NCI-H82 (cell line): ENCODE measurements at regions not wholly inside any gene's neighbourhood (a gene's known extent, or its start where the extent isn't known, plus 50 kb on each side); places are given as distances from the start of the nearest gene placed in this dataset.
"Not testable (repeated sequence)": the region's sequence is repeated elsewhere in the genome, so short reads cannot be mapped to it uniquely, and the experiment has no call there.

Source experiments
- DNase-seq: peaks from one replicate; lab custom pipeline; 2025; lab: John Stamatoyannopoulos, UW

DNA sequence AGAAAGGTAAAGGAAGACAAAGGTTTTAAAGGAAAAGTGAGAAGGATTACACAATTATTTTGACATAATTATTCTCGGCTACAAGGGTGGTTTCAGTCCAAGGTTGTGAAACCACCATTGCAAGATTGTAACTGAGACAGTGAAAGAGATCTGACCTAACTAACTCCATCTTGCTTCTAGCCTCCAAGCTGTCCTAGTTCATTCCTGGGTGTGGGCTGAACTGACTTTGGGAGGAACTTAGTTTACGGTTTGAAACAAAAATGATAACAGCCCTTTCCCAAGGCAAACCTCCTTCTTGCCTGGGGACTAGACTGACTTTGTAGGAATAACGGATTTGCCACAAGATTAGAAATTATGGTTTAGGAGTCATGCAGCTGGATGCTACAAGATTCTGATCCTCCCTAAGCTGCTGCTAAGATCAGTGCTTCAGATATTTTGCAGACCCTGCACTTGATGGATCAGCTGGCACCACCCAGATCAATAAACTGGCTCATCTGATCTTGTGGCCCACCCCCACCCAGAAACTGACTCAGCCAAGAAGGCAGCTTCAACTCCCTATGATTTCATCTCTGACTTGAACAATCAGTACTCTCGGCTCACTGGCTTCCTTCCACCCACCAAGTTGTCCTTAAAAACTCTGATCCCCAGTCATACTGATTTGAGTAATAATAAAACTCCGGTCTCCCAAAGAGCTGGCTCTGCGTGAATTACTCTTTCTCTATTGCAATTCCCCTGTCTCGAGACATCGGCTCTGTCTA is 57.7 kb upstream of the AADACL2 start:
- no peak for DNase-seq

DNA sequence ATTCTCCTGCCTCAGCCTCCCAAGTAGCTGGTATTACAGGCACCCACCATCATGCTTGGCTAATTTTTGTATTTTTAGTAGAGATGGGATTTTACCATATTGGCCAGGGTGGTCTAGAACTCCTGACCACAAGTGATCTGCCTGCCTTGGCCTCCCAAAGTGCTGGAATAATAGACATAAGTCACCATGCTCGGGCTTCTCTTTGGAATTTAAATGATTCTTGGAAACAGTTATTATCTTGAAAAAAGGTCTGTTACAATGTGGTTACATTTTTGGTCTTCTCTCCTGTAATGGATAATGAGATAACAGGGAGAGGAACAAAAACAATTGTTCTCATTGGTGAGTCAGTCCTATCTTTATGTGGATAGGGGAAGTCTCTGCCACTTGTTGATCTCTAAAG is 59.8 kb upstream of the AADACL2 start:
- no peak for DNase-seq

- DNase-seq: not testable (repeated sequence)
Measured at GRCh38 chr3:151667762-151668161, 66.0 kb upstream of the AADACL2 start.

- DNase-seq: no peak
Measured at GRCh38 chr3:151660885-151661284, 72.8 kb upstream of the AADACL2 start.

GRCh38 chr3:151644986-151645385 is 88.7 kb upstream of the AADACL2 start:
- no peak for DNase-seq

DNA sequence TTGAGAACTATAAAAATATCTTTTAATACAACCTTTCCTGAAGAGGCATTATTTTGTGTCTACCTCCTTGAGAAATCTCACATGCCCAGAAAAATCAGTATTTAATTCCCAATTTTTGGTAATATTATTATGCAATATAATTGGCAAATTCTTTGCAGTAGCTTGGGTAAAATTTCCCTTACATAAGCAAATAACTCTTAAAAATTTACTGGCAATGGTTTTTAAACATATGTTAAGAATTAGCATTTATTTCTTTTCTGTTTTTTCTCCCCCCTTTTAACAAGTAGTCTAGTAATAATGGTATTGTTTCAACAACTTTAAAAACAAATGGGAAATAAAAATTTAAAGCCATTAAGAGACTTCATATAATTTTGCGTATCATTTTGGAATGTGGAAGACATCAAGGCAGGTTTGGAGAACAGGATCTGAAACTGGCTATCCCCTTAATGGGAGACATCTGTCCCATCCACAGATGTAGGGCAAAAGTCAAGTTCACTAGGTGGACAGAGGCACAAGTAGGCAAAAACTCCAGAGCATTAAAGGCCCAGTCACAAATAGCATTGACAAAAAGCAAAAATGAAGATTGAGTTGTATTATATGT is 89.6 kb upstream of the AADACL2 start:
- no peak for DNase-seq

DNA sequence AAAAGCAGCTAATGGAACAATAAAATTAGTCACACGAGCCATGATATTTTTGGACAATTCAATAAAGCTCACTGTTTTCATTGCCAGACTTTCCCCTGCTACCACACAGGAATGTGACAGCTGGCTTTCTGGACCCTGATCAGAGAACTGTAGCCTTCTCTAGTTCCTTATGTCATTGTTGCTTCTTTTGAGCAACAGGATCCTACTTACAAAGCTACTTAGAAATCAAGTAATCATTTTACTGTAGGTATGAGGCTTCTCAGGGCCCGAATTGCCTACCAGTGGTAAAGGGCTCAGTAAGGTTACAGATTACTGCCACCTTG is 94.3 kb upstream of the AADACL2 start:
- DNase-seq: no peak

DNA sequence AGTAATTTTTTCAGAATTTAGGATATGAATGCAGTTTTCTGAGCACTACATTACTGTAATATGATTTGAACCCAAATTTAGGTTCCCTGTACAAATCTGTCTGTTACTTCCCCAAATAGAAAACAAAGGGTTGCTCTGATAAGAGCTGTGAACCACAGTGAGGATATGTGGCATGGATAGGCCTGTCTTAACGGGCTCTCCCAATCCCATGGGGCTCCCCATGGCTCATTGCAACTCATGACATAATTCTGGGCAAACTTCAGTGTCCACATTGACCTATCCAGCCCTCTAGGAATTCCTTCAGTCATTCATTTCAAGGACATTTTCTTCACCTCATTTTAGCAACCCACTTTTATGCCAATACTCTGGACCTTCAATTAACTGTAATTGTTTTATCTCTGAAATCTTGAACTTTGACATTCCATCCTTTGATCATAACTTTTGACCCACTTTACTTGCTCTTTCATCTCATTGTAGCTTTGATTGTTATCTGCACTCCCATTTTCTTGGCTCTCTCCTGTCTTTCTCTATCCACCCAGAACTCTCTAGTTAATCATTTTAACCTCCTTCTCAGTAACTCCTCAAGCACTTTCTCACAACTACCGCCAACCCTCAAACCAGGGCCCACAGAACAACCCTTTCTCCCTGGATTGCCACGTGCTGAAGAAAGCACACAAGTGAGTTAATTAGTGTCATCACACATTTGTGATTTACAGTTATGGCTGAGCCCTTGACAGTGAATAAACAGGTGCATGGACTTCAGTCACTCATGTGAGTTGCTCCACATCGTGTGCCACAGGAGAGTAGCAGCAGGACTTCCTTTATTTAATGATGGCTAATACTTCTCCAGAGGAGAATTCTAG is 94.9 kb upstream of the AADACL2 start:
- no peak for DNase-seq

DNA sequence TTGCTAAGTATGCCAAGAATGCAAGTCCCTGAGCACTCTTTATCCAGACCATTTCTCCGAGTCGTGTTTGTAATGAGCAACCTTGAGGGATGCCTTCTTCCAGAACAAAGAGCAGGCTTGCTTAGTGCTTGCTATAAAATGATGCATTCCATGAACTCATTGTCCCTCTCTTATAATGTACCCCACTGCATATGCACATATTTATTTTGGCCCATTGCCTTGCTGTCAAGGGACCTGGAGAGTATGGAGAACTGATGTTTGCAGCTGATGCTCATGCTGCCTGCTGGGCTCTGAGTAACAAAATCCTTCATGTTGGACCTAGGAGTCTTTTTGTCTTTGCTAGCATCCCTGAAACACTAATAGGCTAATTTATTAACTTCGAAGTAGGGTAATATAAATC is 97.8 kb upstream of the AADACL2 start:
- DNase-seq: no peak

DNA sequence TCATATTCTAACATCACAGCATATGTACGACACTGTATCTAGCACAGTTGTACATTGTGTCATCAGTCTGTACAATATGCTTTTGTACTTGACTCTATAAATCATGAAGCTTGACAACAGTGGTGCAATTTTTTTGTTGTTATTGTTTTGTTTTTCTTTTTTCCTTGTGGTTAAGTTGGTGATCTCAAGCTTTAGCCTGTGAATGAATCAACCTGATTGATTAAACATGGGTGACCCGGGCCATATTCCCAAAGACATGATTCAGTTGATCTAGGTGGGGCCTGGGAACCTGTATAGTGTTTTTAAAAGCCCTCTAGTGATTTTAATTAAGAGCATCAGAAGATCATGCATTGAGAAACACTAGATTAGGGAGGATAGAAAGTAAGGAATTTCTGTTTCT is 101.8 kb upstream of the AADACL2 start:
- no peak for DNase-seq

DNA sequence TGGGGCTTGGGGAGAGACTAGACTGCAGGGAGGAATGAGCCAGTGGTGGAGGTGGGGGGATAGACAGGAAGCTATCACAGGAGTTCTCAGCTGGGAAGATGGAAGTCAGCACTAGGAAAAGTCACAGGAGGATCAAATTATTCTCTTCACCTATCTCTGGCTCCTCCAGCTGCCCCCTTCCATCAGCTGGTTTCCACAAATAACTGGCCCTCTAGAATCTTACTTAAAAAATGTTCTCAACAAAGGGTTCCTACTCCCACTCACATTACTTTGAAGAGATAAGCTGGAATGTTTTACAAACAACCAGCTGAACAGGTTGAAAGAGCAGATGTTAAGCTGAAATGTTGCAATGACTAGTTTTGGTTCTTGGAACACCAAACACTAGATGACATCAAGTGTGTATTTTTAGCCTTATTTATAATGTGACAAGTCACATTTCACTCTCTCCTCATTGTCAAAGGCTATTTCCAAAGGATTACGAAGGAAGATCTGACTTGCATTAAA is 102.7 kb upstream of the AADACL2 start:
- no peak for DNase-seq

DNA sequence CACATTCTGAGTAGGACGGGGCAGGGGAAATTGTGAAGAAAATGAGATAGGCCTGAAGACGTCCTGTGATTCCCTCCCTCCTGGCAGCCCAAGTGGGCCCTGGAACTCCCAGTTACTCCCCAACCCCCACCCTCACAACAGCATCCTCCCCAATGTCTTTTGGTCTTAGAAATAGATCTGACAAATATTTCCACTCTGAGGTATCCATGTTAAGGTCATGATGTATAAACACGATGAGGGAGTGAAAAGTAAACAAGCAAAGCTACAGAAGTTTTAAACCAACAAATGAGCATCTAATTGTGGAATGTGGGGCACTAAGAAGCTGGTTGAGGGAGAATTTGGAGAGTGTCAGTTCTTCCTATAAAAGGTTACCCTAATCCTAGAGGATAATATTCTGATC is 103.7 kb upstream of the AADACL2 start:
- no peak for DNase-seq

- no peak for DNase-seq
Measured at GRCh38 chr3:151625586-151625985, 108.1 kb upstream of the AADACL2 start.

GRCh38 chr3:151625086-151625485 is 108.6 kb upstream of the AADACL2 start:
- no peak for DNase-seq

DNA sequence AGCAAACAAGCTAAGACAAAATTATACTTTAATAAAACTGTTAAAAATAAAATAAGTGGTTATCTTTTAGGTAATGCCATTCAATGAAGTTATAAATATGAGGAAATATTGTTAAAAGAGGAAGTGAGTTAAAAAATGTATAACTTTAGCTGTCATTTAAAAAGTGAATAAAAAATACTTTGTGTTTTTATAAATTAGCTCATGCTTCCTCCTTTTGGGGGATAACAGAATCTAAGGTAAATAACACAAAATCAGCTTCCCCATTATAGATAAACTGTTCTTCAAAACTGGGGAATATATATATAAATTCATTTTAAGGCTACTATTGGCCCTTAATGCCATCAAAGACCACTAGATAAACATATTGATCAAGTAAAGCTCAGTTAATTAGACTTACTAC is 113.7 kb upstream of the AADACL2 start:
- DNase-seq: no peak

GRCh38 chr3:151615464-151615863 is 118.3 kb upstream of the AADACL2 start:
- DNase-seq: no peak

DNA sequence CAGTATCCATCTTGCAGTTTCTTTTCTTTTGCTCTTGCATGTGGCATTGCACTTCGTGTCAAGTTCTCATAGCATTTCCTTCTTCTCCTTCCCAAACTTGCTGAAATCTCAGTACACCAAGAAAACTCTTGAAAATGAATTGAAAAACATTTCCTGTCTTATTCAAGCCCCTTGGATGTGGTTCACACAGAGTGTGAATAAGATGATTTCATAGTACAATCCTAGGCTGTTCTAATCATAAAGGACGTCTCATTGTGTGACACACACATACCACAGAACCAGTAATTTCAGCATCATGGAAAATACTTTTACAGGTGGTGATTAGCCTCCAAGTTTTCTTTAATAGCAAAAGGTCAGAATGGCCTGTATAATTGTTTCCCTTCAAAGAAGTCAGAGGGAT is 121.6 kb upstream of the AADACL2 start:
- no peak for DNase-seq

DNA sequence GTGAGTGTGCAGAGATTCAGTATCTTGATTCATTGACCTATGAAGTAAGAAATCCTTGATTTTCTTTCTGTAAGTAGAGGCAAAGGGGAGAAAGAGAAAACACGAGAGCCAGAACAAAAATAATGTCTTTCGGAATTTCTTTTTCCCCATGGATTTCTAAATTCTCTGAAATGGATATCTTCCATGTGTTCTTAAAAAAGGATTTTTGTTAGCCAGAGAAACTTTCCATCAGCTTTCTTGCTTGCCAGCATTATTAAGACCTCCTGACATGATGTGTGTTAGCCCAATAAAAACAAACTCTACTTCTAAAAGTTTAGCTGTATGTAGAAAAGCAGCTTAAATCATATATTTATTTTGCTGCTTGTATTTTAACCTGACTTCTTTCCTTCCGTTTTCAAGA is 122.3 kb upstream of the AADACL2 start:
- no peak for DNase-seq

DNA sequence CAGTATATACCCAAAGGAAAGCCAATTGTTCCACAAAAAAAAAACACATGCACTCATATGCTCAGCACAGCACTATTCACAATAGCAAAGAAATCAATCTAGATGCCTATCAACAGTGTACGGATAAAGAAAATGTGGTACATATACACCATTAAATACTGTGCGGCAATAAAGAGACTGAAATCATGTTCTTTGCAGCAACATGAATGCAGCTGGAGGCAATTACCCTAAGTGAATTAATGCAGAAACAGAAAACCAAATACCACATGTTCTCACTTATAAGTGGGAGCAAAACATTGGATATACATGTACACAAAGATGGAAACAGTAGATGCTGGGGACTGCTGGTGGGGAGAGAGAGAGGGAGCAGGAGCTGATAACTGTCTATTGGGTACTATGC is 124.2 kb upstream of the AADACL2 start:
- no peak for DNase-seq

- no peak for DNase-seq
Measured at GRCh38 chr3:151604891-151605290, 128.8 kb upstream of the AADACL2 start.

DNA sequence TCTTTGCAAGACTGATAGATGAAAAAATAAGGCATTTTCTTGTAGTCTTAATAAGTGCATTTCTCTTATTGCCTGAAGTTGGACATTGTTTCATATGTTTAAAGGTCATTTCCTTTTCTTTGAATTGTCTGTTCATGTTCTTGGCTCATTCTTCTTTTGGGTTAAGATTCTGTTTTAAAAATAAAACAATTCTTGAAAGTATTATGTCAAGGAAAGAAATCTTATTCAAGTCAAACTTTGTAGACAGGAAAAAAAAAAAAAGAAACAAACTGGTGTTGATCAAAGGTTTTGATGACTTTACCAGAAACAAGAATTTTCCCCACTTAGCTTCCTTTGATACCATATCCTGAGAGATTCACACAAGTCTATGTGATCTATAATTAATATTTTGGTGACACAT is 132.9 kb upstream of the AADACL2 start:
- no peak for DNase-seq

- DNase-seq: no peak
Measured at GRCh38 chr3:151599103-151599672, 134.5 kb upstream of the AADACL2 start.

DNA sequence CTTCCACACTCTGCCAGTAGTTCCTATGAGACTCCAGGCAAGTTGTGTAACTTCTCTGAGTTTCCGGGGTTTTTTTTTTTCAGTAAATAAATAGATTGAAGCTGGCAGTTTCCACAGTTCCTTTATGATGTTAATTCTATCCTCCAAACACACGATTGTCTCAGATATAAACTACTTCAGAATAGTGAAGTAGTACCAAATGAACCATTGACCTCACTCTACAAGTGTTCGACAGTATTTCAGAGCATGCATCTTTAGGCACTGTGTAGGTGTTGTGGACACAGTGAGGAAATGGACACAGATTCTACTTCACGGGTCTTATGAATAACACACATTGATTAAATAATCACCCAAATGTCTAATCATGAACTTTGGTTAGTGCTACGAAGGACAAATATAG is 136.1 kb upstream of the IGSF10 start:
- no peak for DNase-seq
